Mesenchymal stem cell (in vitro differentiated cells and primary cell): ENCODE measurements at regions not wholly inside any gene's neighbourhood (a gene's known extent, or its start where the extent isn't known, plus 50 kb on each side); places are given as distances from the start of the nearest gene placed in this dataset.

Experiments used
- DNase-seq: peaks from one replicate; pipeline ENCODE4 v3.0.0-alpha.2; 2013
- H2AFZ ChIP-seq: one replicate; pipeline ENCODE4 v1.6.1; 2013; ENCODE audit warnings: low read depth, mild to moderate bottlenecking, control low read depth, inconsistent platforms, low read length, moderate library complexity
- H2AK5ac ChIP-seq: 2 replicates; pipeline ENCODE4 v1.6.1; 2013; ENCODE audit warnings: low read length, moderate library complexity, mild to moderate bottlenecking, inconsistent platforms; ENCODE audit not compliant: severe bottlenecking
- H2BK120ac ChIP-seq: one replicate; pipeline ENCODE4 v1.6.1; 2013; ENCODE audit warnings: low read depth, mild to moderate bottlenecking, inconsistent platforms, low read length, moderate library complexity
- H2BK12ac ChIP-seq, 2 experiments: one replicate each; pipeline ENCODE4 v1.6.1; 2013; ENCODE audit warnings: inconsistent platforms in 2 of 2, low read length in 2 of 2, mild to moderate bottlenecking in 2 of 2, moderate library complexity in 2 of 2, control low read depth in 1 of 2
- H2BK15ac ChIP-seq: one replicate; pipeline ENCODE4 v1.6.1; 2013; ENCODE audit warnings: mild to moderate bottlenecking, low read depth, inconsistent platforms; ENCODE audit not compliant: poor library complexity, severe bottlenecking
- H2BK5ac ChIP-seq: 2 replicates; pipeline ENCODE4 v1.6.1; 2013; ENCODE audit warnings: low read depth, mild to moderate bottlenecking, low read length, control low read depth, inconsistent platforms; ENCODE audit not compliant: poor library complexity, severe bottlenecking
- H3K14ac ChIP-seq, 2 experiments: one replicate each; pipeline ENCODE4 v1.6.1; 2013; ENCODE audit warnings: inconsistent platforms in 2 of 2, low read length in 2 of 2, control low read depth in 1 of 2, mild to moderate bottlenecking in 1 of 2, moderate library complexity in 1 of 2
- H3K18ac ChIP-seq, 2 experiments: one replicate each; pipeline ENCODE4 v1.6.1; 2013; ENCODE audit warnings: inconsistent platforms in 2 of 2, low read length in 2 of 2, control low read depth in 1 of 2, low read depth in 1 of 2, mild to moderate bottlenecking in 1 of 2
- H3K23ac ChIP-seq, 2 experiments: one replicate each; pipeline ENCODE4 v1.6.1; 2013; ENCODE audit warnings: inconsistent platforms in 2 of 2, low read length in 2 of 2, mild to moderate bottlenecking in 2 of 2, moderate library complexity in 2 of 2, control low read depth in 1 of 2
- H3K27ac ChIP-seq: 2 replicates; pipeline ENCODE4 v1.5.1; 2013; ENCODE audit warnings: mild to moderate bottlenecking, moderate library complexity, low read length, control low read depth, inconsistent platforms; ENCODE audit not compliant: poor library complexity, severe bottlenecking
- H3K27me3 ChIP-seq, 2 experiments: 2 replicates each; pipeline versions ENCODE4 v1.6.1 to v1.7.0; 2013; ENCODE audit warnings: low read length in 2 of 2, mild to moderate bottlenecking in 2 of 2, moderate library complexity in 2 of 2, control low read depth in 1 of 2, inconsistent platforms in 1 of 2; ENCODE audit not compliant: control insufficient read depth in 1 of 2, insufficient read depth in 1 of 2
- H3K36me3 ChIP-seq, 2 experiments: 2 replicates each; pipeline versions ENCODE4 v1.6.1 to v1.7.0; 2013; ENCODE audit warnings: low read length in 2 of 2, control low read depth in 1 of 2, inconsistent platforms in 1 of 2, low read depth in 1 of 2, mild to moderate bottlenecking in 1 of 2; ENCODE audit not compliant: insufficient read depth in 2 of 2, control insufficient read depth in 1 of 2
- H3K4ac ChIP-seq, 2 experiments: one replicate each; pipeline ENCODE4 v1.6.1; 2013; ENCODE audit warnings: inconsistent platforms in 2 of 2, low read length in 2 of 2, mild to moderate bottlenecking in 2 of 2, moderate library complexity in 2 of 2, control low read depth in 1 of 2, low read depth in 1 of 2
- H3K4me1 ChIP-seq: 2 replicates; pipeline ENCODE4 v1.6.1; 2013; ENCODE audit warnings: low read depth, low read length, control low read depth; ENCODE audit not compliant: control insufficient read depth, insufficient read depth
- H3K4me2 ChIP-seq: 2 replicates; pipeline ENCODE4 v1.6.1; 2013; ENCODE audit warnings: low read length, mild to moderate bottlenecking, inconsistent platforms; ENCODE audit not compliant: poor library complexity, severe bottlenecking
- H3K4me3 ChIP-seq, 2 experiments: 2 replicates each; pipeline versions ENCODE4 v1.5.1 to v1.7.0; 2013; ENCODE audit warnings: low read length in 2 of 2, mild to moderate bottlenecking in 2 of 2, control low read depth in 1 of 2, low read depth in 1 of 2; ENCODE audit not compliant: insufficient read depth in 1 of 2
- H3K79me1 ChIP-seq: replicated peaks from 2 replicates; pipeline ENCODE4 v1.6.1; 2013; ENCODE audit warnings: mild to moderate bottlenecking, control low read depth, low read length, inconsistent platforms; ENCODE audit not compliant: poor library complexity, severe bottlenecking
- H3K9ac ChIP-seq: 2 replicates; pipeline ENCODE4 v1.7.0; 2013; ENCODE audit warnings: mild to moderate bottlenecking, low read length, moderate library complexity
- H3K9me3 ChIP-seq: 2 replicates; pipeline ENCODE4 v1.7.0; 2013; ENCODE audit warnings: mild to moderate bottlenecking, low read length; ENCODE audit not compliant: control insufficient read depth
- H4K8ac ChIP-seq: one replicate; pipeline ENCODE4 v1.6.1; 2013; ENCODE audit warnings: inconsistent platforms, mild to moderate bottlenecking, low read length, moderate library complexity
- H4K91ac ChIP-seq: one replicate; pipeline ENCODE4 v1.6.1; 2013; ENCODE audit warnings: mild to moderate bottlenecking, low read length, inconsistent platforms
- WGBS: methylation state at CpG from one replicate; pipeline ENCODE4 v1.1.7; 2013; ENCODE audit warnings: mixed read lengths; 5-methylcytosine and 5-hydroxymethylcytosine counted together

DNA sequence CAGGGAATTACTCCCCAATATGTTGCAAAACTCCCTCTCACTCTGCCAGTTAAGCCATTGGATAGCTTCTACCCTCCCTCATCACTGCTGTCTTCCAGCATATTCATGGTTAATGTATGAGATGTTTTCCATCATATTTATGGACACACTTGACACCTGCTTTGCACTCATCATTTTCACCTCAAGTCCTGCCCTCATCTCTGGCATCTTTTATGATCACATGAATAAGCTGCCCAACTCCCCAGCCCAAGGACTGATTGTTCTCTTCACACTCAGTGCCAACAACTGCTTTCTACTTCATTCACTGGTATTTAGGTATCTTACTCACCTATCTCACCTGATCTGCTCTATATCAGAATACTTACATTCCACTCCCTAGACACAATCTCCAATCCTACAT, 131.1 kb upstream of the TTC29 start:
- Histone ChIP-seq H2BK15ac (no peak overlapping the region), H3K9me3 (no peaks in the 10 kb centered on the region), H3K18ac (no peak overlapping the region), H3K14ac (no peak overlapping the region), H2BK5ac (no peak overlapping the region), H2BK12ac (no peak overlapping the region), H2BK120ac (no peak overlapping the region), H2AFZ (no peak overlapping the region), H3K4me3 (no peak overlapping the region), H3K4me1 (no peaks in the 10 kb centered on the region), H3K4me2 (no peak overlapping the region), H2AK5ac (no peak overlapping the region), H4K91ac (no peak overlapping the region), H3K27ac (no peak overlapping the region), H3K79me1 (no peaks in the 10 kb centered on the region), H3K23ac (no peak overlapping the region), H3K36me3 (no peaks in the 10 kb centered on the region), H3K27me3 (no peaks in the 10 kb centered on the region), H3K4ac (no peak overlapping the region), H3K9ac (no peak overlapping the region), H4K8ac (no peak overlapping the region)
- no peak for DNase-seq

DNA sequence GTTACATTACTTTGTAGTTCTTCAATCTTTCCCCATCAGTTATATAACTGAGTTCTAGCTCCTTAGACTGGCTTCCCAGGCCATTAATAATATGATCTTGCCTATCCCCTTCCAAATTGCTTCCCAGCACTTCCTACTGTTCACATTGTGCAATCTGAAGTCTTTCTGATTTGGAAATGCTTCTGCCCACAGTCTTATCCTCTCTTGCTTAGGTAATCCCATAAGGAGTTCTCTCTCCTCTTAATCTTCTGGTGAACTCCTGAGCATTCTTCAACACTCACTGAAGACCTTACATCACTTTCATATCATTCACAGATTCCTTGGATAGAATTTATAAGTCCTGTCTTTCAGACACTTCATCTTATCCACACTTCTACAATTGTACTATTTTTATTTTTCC, 132.7 kb upstream of the TTC29 start:
- Histone ChIP-seq H3K9me3 (no peaks in the 10 kb centered on the region), H4K8ac (no peak overlapping the region), H3K14ac (no peak overlapping the region), H3K36me3 (no peaks in the 10 kb centered on the region), H3K27ac (no peak overlapping the region), H3K18ac (no peak overlapping the region), H3K23ac (no peak overlapping the region), H3K79me1 (no peaks in the 10 kb centered on the region), H2AFZ (no peak overlapping the region), H2BK5ac (no peak overlapping the region), H2BK120ac (no peak overlapping the region), H3K27me3 (no peaks in the 10 kb centered on the region), H3K4ac (no peak overlapping the region), H2AK5ac (no peak overlapping the region), H4K91ac (no peak overlapping the region), H2BK12ac (no peak overlapping the region), H3K9ac (no peak overlapping the region), H3K4me1 (no peaks in the 10 kb centered on the region), H3K4me3 (no peak overlapping the region), H2BK15ac (no peak overlapping the region), H3K4me2 (no peak overlapping the region)
- DNase-seq: no peak

DNA sequence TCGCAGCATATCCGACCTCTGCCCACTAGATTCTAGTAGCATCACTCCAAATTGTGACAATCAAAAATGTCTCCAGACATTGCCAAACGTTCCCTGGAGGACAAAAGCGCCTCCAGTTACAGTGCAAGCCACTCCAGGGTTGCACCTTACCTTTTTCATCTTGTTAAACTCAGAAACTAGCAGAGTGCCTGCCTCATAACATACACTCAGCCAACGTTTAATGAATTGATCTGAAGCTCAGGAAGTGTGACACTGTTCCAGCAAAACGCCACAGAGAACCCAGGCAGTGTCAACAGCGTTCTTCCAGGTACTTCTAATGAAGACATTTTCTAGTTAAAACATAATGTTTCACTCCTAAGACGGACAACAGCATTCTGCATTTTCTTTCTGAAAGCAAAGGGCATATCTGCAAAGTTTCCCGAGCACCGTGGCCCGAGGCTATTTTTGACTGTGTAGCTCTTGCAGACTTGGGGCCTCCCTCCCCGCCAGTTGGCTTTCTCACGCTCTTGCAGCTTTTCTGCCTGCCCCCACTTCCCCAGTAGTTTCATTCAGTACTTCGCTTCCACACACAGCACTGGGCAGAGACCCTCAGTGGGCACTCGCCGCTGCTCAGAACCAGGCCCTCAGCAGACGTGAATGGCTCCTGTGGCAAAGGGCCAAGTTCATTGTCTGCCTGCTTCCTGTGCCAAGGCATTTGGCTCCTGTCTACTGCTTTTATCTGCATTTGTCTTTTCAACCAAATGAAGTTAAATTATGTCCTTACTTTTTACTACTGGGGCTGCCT, 133.4 kb upstream of the TTC29 start:
- no peaks in the 10 kb centered on the region for H3K4me1 ChIP-seq
- H2BK12ac ChIP-seq: no peak overlapping the region
- H3K79me1 ChIP-seq: no peaks in the 10 kb centered on the region
- no peak overlapping the region for H2AK5ac ChIP-seq
- no peak overlapping the region for H2BK15ac ChIP-seq
- no peak for DNase-seq
- no peak overlapping the region for H4K91ac ChIP-seq
- H2AFZ ChIP-seq: no peak overlapping the region
- 86% methylated on average over 17 of the region's 17 CpGs for WGBS
- no peak overlapping the region for H3K4me3 ChIP-seq
- no peaks in the 10 kb centered on the region for H3K36me3 ChIP-seq
- no peak overlapping the region for H2BK120ac ChIP-seq
- no peak overlapping the region for H3K4me2 ChIP-seq
- no peak overlapping the region for H3K4ac ChIP-seq
- no peak overlapping the region for H2BK5ac ChIP-seq
- no peak overlapping the region for H3K9ac ChIP-seq
- H3K18ac ChIP-seq: no peak overlapping the region
- H3K23ac ChIP-seq: no peak overlapping the region
- H3K14ac ChIP-seq: no peak overlapping the region
- H4K8ac ChIP-seq: no peak overlapping the region
- H3K9me3 ChIP-seq: no peaks in the 10 kb centered on the region
- no peak overlapping the region for H3K27ac ChIP-seq
- H3K27me3 ChIP-seq: no peaks in the 10 kb centered on the region

DNA sequence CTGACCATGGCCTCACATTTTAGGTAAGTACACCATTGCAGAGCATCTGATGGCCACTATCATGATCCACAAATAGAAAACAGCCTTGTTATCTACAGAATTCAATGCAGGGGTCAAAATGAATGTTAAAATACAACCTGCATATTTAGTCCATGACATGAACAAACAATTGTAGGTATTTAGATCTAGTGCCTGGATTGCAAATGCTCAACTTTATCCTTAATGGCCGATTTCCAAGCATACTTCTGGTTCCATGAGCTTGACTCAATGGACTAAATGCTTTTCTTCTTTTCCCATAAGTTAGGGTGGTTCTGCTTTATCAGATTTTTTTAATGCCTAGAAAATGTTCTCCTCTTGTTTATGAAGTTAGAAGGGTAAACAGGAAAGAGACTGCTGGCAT, 139.2 kb upstream of the TTC29 start:
- Histone ChIP-seq H2BK12ac (no peak overlapping the region), H2BK15ac (no peak overlapping the region), H3K79me1 (no peaks in the 10 kb centered on the region), H2AK5ac (no peak overlapping the region), H3K27ac (no peak overlapping the region), H2BK5ac (no peak overlapping the region), H3K23ac (no peak overlapping the region), H3K9ac (no peak overlapping the region), H3K18ac (no peak overlapping the region), H3K9me3 (no peaks in the 10 kb centered on the region), H4K8ac (no peak overlapping the region), H2BK120ac (no peak overlapping the region), H3K14ac (no peak overlapping the region), H3K4ac (no peak overlapping the region), H3K36me3 (no peaks in the 10 kb centered on the region), H3K4me3 (no peak overlapping the region), H3K4me2 (no peak overlapping the region), H2AFZ (no peak overlapping the region), H3K4me1 (peaks cover 2% of the 10 kb centered on the region), H3K27me3 (no peaks in the 10 kb centered on the region), H4K91ac (no peak overlapping the region)
- WGBS: no CpG with 5 or more reads among the region's 1 CpG
- DNase-seq: no peak
